ENCODE measurements at regions not wholly inside any gene's neighbourhood (a gene's known extent, or its start where the extent isn't known, plus 50 kb on each side); places are given as distances from the start of the nearest gene placed in this dataset.

GRCh38 chr2:150639383-150639782 lies 151.9 kb upstream of the RND3 start:
- Histone ChIP-seq H3K4me2 (ENCODE audit: low read length) (no peak overlapping the region), H2AFZ (ENCODE audit: low read length) (no peak overlapping the region)

GRCh38 chr2:150631236-150631821 lies 143.9 kb upstream of the RND3 start:
- Histone ChIP-seq H3K4me2 (ENCODE audit: low read length) (no peak overlapping the region), H3K9ac (ENCODE audit: low read length) (no peak overlapping the region), H3K4me3 (ENCODE audit: low read depth, low read length, poor library complexity, severe bottlenecking) (no peak overlapping the region), H3K27ac (ENCODE audit: low read depth, low read length, poor library complexity, severe bottlenecking) (no peak overlapping the region), H3K36me3 (ENCODE audit: insufficient read depth, low read length) (no peaks in the 10 kb centered on the region), H4K20me1 (ENCODE audit: insufficient read depth, low read length) (no peaks in the 10 kb centered on the region), H3F3A (ENCODE audit: insufficient read depth, low read length) (no peaks in the 10 kb centered on the region), H3K27me3 (ENCODE audit: insufficient read depth, low read length) (no peaks in the 10 kb centered on the region), H3K79me2 (ENCODE audit: insufficient read depth, low read length) (no peaks in the 10 kb centered on the region), H3K4me1 (ENCODE audit: insufficient read depth, low read length, severe bottlenecking) (no peaks in the 10 kb centered on the region), H3K9me2 (ENCODE audit: low read depth, low read length) (no peaks in the 10 kb centered on the region), H2AFZ (ENCODE audit: low read length) (no peak overlapping the region), H3K9me3 (ENCODE audit: low read length) (no peaks in the 10 kb centered on the region)
- TF ChIP-seq EZH2 (IDR thresholded peaks at IDR 0.05; ENCODE audit: borderline replicate concordance, low read length): no peak
- TF ChIP-seq, protein P1, sequence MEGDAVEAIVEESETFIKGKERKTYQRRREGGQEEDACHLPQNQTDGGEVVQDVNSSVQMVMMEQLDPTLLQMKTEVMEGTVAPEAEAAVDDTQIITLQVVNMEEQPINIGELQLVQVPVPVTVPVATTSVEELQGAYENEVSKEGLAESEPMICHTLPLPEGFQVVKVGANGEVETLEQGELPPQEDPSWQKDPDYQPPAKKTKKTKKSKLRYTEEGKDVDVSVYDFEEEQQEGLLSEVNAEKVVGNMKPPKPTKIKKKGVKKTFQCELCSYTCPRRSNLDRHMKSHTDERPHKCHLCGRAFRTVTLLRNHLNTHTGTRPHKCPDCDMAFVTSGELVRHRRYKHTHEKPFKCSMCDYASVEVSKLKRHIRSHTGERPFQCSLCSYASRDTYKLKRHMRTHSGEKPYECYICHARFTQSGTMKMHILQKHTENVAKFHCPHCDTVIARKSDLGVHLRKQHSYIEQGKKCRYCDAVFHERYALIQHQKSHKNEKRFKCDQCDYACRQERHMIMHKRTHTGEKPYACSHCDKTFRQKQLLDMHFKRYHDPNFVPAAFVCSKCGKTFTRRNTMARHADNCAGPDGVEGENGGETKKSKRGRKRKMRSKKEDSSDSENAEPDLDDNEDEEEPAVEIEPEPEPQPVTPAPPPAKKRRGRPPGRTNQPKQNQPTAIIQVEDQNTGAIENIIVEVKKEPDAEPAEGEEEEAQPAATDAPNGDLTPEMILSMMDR (IDR thresholded peaks at IDR 0.05; ENCODE audit: low read length): no peak

More at GRCh38 chr2:150639383-150639782, 151.9 kb upstream of the RND3 start:
- H3K9ac ChIP-seq (ENCODE audit: low read length): no peak overlapping the region
- TF ChIP-seq EZH2 (IDR thresholded peaks at IDR 0.05; ENCODE audit: borderline replicate concordance, low read length): no peak
- TF ChIP-seq, protein P1 (IDR thresholded peaks at IDR 0.05; ENCODE audit: low read length): no peak
- no peak overlapping the region for H3K27ac ChIP-seq (ENCODE audit: low read depth, low read length, poor library complexity, severe bottlenecking)
- no peaks in the 10 kb centered on the region for H3K9me2 ChIP-seq (ENCODE audit: low read depth, low read length)
- no peaks in the 10 kb centered on the region for H3K79me2 ChIP-seq (ENCODE audit: insufficient read depth, low read length)
- H3K9me3 ChIP-seq (ENCODE audit: low read length): no peaks in the 10 kb centered on the region
- H3K36me3 ChIP-seq (ENCODE audit: insufficient read depth, low read length): no peaks in the 10 kb centered on the region
- H3K27me3 ChIP-seq (ENCODE audit: insufficient read depth, low read length): no peaks in the 10 kb centered on the region
- H3K4me1 ChIP-seq (ENCODE audit: insufficient read depth, low read length, severe bottlenecking): no peaks in the 10 kb centered on the region
- no peak overlapping the region for H3K4me3 ChIP-seq (ENCODE audit: low read depth, low read length, poor library complexity, severe bottlenecking)
- H4K20me1 ChIP-seq (ENCODE audit: insufficient read depth, low read length): no peaks in the 10 kb centered on the region
- no peaks in the 10 kb centered on the region for H3F3A ChIP-seq (ENCODE audit: insufficient read depth, low read length)

DNA sequence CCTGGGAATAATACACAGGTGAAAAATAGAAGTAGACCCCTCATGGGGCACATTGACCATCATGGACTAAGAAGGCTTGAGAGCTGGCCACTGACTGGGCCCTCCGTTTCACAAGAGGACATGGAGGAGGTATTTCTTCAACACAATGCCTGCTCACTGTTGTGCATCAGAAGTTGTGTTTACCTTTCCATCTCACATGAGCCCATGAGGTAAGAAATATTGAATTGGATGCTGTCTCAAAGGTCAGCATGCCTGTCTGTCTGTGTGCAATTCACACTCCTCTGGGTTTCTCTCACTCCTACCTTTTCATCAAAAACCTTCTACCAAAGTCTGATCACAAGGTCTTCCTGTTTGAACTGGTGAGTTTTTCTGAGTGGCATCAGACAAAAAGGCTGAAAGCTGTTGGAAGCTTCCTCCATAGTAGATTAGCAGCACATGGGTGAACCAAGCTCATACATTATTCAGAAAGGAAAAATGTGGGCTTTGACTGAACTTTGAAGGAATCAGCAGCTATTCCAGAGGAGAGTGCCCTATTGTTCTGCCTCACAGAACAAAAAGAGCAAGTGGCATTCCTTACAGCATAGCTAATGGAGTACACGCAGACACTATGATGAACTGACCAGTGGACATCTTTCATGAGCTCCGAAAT lies 143.2 kb upstream of the RND3 start:
- no peaks in the 10 kb centered on the region for H3K79me2 ChIP-seq (ENCODE audit: insufficient read depth, low read length)
- no peaks in the 10 kb centered on the region for H3K4me1 ChIP-seq (ENCODE audit: insufficient read depth, low read length, severe bottlenecking)
- no peaks in the 10 kb centered on the region for H3K9me3 ChIP-seq (ENCODE audit: low read length)
- no peaks in the 10 kb centered on the region for H3F3A ChIP-seq (ENCODE audit: insufficient read depth, low read length)
- H3K4me3 ChIP-seq (ENCODE audit: low read depth, low read length, poor library complexity, severe bottlenecking): no peak overlapping the region
- H3K27ac ChIP-seq (ENCODE audit: low read depth, low read length, poor library complexity, severe bottlenecking): no peak overlapping the region
- H4K20me1 ChIP-seq (ENCODE audit: insufficient read depth, low read length): no peaks in the 10 kb centered on the region
- no peak overlapping the region for H3K9ac ChIP-seq (ENCODE audit: low read length)
- H3K36me3 ChIP-seq (ENCODE audit: insufficient read depth, low read length): no peaks in the 10 kb centered on the region
- no peak overlapping the region for H3K4me2 ChIP-seq (ENCODE audit: low read length)
- no peaks in the 10 kb centered on the region for H3K9me2 ChIP-seq (ENCODE audit: low read depth, low read length)
- no peak overlapping the region for H2AFZ ChIP-seq (ENCODE audit: low read length)
- no peak for TF ChIP-seq EZH2 (IDR thresholded peaks at IDR 0.05; ENCODE audit: borderline replicate concordance, low read length)
- TF ChIP-seq, protein P1 (IDR thresholded peaks at IDR 0.05; ENCODE audit: low read length): no peak
- H3K27me3 ChIP-seq (ENCODE audit: insufficient read depth, low read length): no peaks in the 10 kb centered on the region
